Calu3 (cell line): ENCODE measurements at regions not wholly inside any gene's neighbourhood (a gene's known extent, or its start where the extent isn't known, plus 50 kb on each side); places are given as distances from the start of the nearest gene placed in this dataset.

Experiments used
- BruUV-seq: library from RNA; stranded (reverse); fragments of 400-500 nt; replicated peaks from 2 replicates; lab custom pipeline; 2021; lab: Mats Ljungman, UMichigan
- CTCF ChIA-PET: fragments of 300-600 bp; sonication (Branson Sonifier 250); formaldehyde crosslinking; loops from one replicate; lab custom pipeline; 2022; ENCODE audit warnings: antibody characterized with exemption; lab: Charles Lee
- DNase-seq: peaks from one replicate; pipeline ENCODE4 v3.0.0; 2022
- H3K27ac Mint-ChIP-seq: one replicate; pipeline ENCODE4 v1.8.0; 2022; ENCODE audit warnings: mixed read lengths; ENCODE audit not compliant: unreplicated experiment
- H3K27me3 Mint-ChIP-seq: one replicate; pipeline ENCODE4 v1.8.0; 2022; ENCODE audit warnings: mixed read lengths; ENCODE audit not compliant: unreplicated experiment
- H3K36me3 Mint-ChIP-seq: one replicate; pipeline ENCODE4 v1.8.0; 2022; ENCODE audit warnings: mild to moderate bottlenecking, moderate library complexity, mixed read lengths; ENCODE audit not compliant: insufficient read depth, unreplicated experiment
- H3K4me1 Mint-ChIP-seq: one replicate; pipeline ENCODE4 v1.8.0; 2022; ENCODE audit warnings: mild to moderate bottlenecking, low read depth, mixed read lengths; ENCODE audit not compliant: unreplicated experiment
- H3K4me3 Mint-ChIP-seq: one replicate; pipeline ENCODE4 v1.8.0; 2022; ENCODE audit warnings: mild to moderate bottlenecking, low read depth, moderate library complexity, mixed read lengths; ENCODE audit not compliant: unreplicated experiment
- H3K9me3 Mint-ChIP-seq: one replicate; pipeline ENCODE4 v1.8.0; 2022; ENCODE audit warnings: low read depth, mixed read lengths; ENCODE audit not compliant: unreplicated experiment
- intact Hi-C: fragments of 100-400 bp; cut with micrococcal nuclease; formaldehyde crosslinking; loops from one replicate; pipeline ENCODE4 v1.10.0; 2022; ENCODE audit not compliant: unreplicated experiment
- TF ChIP-seq, protein P1 (sequence below): fragments of 200-600 bp; IDR thresholded peaks from one replicate; pipeline ENCODE4 v1.8.0; 2022; ENCODE audit warnings: antibody characterized with exemption; ENCODE audit not compliant: unreplicated experiment

DNA sequence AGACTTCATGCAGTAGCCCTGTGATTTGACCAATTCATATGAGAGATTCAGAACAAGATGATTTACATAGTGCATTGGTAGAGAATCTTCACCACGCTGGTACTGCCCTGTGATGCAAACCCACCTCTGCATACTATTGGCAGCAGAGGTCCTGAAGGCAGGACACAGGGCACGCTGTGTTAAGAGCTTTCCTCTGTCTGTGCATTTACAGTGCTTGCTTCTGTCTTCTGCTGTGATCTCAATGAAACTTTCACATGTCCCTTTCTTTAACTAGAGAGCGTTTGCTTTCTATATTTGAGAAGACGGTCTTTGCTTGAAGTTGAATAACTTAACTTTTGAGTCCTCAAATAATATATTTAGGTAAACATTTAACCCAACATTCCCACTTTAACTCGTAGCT, 219.0 kb upstream of the SPRY2 start:
- Mint-ChIP-seq H3K27ac (no peak overlapping the region), H3K27me3 (no peaks in the 10 kb centered on the region), H3K4me3 (no peak overlapping the region), H3K9me3 (no peaks in the 10 kb centered on the region), H3K36me3 (no peaks in the 10 kb centered on the region), H3K4me1 (no peaks in the 10 kb centered on the region)
- DNase-seq, result no peak
- no TSS peak for BruUV-seq
- intact Hi-C loops, result no loop called here
- TF ChIP-seq, protein P1, sequence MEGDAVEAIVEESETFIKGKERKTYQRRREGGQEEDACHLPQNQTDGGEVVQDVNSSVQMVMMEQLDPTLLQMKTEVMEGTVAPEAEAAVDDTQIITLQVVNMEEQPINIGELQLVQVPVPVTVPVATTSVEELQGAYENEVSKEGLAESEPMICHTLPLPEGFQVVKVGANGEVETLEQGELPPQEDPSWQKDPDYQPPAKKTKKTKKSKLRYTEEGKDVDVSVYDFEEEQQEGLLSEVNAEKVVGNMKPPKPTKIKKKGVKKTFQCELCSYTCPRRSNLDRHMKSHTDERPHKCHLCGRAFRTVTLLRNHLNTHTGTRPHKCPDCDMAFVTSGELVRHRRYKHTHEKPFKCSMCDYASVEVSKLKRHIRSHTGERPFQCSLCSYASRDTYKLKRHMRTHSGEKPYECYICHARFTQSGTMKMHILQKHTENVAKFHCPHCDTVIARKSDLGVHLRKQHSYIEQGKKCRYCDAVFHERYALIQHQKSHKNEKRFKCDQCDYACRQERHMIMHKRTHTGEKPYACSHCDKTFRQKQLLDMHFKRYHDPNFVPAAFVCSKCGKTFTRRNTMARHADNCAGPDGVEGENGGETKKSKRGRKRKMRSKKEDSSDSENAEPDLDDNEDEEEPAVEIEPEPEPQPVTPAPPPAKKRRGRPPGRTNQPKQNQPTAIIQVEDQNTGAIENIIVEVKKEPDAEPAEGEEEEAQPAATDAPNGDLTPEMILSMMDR, result no peak
- CTCF ChIA-PET, result no interaction called here

DNA sequence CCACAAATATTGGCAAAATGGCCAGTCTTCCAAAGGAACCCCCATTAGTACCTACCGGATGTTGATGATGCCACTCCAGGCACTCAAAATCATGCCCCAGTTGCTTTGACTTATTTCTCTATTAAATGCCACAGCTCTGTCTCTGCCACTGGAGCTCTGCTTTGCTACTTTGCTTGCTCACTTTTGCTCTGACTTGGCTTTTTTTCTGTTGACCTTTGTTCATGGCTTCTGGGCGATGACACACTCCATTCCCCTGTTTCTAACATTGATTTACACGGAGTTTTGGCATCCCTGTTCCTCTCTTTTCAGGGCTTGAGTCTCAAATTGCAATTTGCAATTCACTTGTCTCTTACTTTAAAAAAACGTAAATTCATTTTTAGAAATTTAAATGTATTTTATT, 217.1 kb upstream of the SPRY2 start:
- H3K9me3 Mint-ChIP-seq, result no peaks in the 10 kb centered on the region
- no peak for DNase-seq
- CTCF ChIA-PET, result no interaction called here
- TF ChIP-seq, protein P1, result no peak
- H3K4me3 Mint-ChIP-seq, result no peak overlapping the region
- no peaks in the 10 kb centered on the region for H3K36me3 Mint-ChIP-seq
- no peaks in the 10 kb centered on the region for H3K27me3 Mint-ChIP-seq
- no TSS peak for BruUV-seq
- H3K27ac Mint-ChIP-seq, result no peak overlapping the region
- no peaks in the 10 kb centered on the region for H3K4me1 Mint-ChIP-seq
- intact Hi-C loops, result no loop called here

DNA sequence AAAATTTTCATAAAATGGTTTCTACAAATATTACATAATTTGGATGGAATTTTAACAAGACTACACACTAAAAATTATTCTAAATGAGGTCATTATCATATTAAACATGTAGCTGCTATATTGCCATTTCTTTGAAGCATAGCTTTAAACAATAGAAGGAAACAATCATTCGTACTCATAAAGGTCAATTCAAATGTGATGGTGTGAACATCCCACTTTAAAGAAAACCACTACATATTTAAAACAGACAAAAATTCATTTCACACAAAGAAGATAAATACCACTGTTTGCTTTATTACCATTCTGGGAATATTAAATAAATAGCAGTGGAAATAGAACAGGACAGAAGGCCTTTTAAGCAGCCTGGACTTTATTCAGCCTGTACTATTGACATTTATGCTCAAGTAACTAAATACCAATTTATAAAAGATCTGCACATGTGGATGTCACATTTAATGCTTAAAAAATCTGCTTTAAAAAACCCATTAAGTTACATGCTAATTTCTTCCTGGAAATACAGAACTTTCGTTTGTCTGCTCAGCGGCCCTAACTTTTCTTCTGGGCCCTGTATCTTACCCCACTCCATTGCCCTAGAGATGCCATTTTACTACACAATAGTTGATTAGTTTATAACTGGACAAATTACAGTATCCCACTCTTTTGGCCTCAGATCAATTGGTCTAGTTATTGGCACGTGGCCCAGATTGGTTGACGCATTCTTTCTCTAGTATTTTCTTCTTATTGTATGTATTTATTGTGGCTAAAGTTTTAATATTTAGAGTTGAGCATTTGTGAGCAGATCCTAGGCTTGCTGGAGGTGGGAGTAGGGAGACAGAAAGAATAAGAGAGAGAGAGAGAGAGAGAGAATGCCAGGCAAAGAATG, 215.1 kb upstream of the SPRY2 start:
- CTCF ChIA-PET, result no interaction called here
- no peaks in the 10 kb centered on the region for H3K36me3 Mint-ChIP-seq
- no TSS peak for BruUV-seq
- TF ChIP-seq, protein P1, result no peak
- no peaks in the 10 kb centered on the region for H3K9me3 Mint-ChIP-seq
- peaks cover 7% of the 10 kb centered on the region for H3K4me1 Mint-ChIP-seq
- intact Hi-C loops, result no loop called here
- H3K4me3 Mint-ChIP-seq, result no peak overlapping the region
- H3K27ac Mint-ChIP-seq, result no peak overlapping the region
- no peak for DNase-seq
- no peaks in the 10 kb centered on the region for H3K27me3 Mint-ChIP-seq

DNA sequence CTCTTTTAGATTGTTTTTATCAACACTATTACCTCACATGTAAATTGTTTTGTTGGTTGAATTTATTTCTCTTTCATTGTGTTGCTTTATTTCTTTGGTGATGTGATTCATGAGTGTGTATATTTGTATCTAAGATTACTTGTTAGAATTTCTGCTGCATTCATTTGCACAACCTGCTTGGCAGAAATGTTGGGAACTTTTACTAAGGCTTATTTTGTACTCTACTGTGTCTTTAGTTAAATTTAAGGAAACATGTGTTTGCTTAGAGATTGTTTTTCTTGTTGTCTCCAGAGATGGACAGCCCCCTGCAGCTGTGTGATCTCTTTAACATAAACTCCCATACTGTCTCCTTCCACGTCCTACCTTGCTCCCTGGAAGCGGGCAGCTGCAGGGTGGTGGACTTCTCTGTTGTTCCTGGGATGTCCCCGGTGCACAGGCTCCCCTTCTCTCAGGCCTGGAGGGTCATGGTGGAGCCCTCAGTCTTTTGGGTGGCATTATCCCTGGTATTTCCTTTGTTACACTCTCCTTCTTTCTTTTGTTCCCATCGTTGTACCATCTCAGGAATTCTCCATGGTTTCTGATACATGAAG, 212.0 kb upstream of the SPRY2 start:
- H3K27ac Mint-ChIP-seq, result no peak overlapping the region
- H3K4me3 Mint-ChIP-seq, result no peak overlapping the region
- H3K27me3 Mint-ChIP-seq, result no peaks in the 10 kb centered on the region
- no peaks in the 10 kb centered on the region for H3K36me3 Mint-ChIP-seq
- no TSS peak for BruUV-seq
- CTCF ChIA-PET, result no interaction called here
- peaks cover 7% of the 10 kb centered on the region for H3K4me1 Mint-ChIP-seq
- TF ChIP-seq, protein P1, result no peak
- no peak for DNase-seq
- intact Hi-C loops, result no loop called here
- H3K9me3 Mint-ChIP-seq, result no peaks in the 10 kb centered on the region
